ENCODE measurements at regions not wholly inside any gene's neighbourhood (a gene's known extent, or its start where the extent isn't known, plus 50 kb on each side); places are given as distances from the start of the nearest gene placed in this dataset.
"Not testable (repeated sequence)": the region's sequence is repeated elsewhere in the genome, so short reads cannot be mapped to it uniquely, and the experiment has no call there.

GRCh38 chr12:74752215-74752614, 214.6 kb downstream of the ATXN7L3B start:
- DNase-seq (no peak), ATAC-seq (no peak)
- Histone ChIP-seq H3K27me3 (no peaks in the 10 kb centered on the region), H3K36me3 (no peaks in the 10 kb centered on the region), H3K4me3 (no peak overlapping the region), H3K4me1 (no peaks in the 10 kb centered on the region), H3K9me3 (no peaks in the 10 kb centered on the region), H3K27ac (no peak overlapping the region)
- intact Hi-C loops (cut with DNase I), result no loop called here
- TF ChIP-seq CTCF (IDR thresholded peaks at IDR 0.05), result no peak

- DNase-seq (no peak), ATAC-seq (no peak)
- Histone ChIP-seq H3K27me3 (no peaks in the 10 kb centered on the region), H3K4me1 (no peaks in the 10 kb centered on the region), H3K36me3 (no peaks in the 10 kb centered on the region), H3K27ac (no peak overlapping the region), H3K4me3 (no peak overlapping the region), H3K9me3 (no peaks in the 10 kb centered on the region)
- TF ChIP-seq CTCF (IDR thresholded peaks at IDR 0.05), result no peak
- intact Hi-C loops (cut with DNase I), result no loop called here
These were observed 232.9 kb downstream of the ATXN7L3B start for GRCh38 chr12:74770552-74770951.

- Histone ChIP-seq H3K36me3 (no peaks in the 10 kb centered on the region), H3K9me3 (no peaks in the 10 kb centered on the region), H3K4me3 (no peak overlapping the region), H3K4me1 (no peaks in the 10 kb centered on the region), H3K27ac (no peak overlapping the region), H3K27me3 (no peaks in the 10 kb centered on the region)
- intact Hi-C loops (cut with DNase I), result no loop called here
- DNase-seq, result no peak
- TF ChIP-seq CTCF (IDR thresholded peaks at IDR 0.05), result no peak
- ATAC-seq, result no peak
These were observed 237.6 kb downstream of the ATXN7L3B start for GRCh38 chr12:74775276-74775675.

- H3K27ac ChIP-seq, result no peak overlapping the region
- no peaks in the 10 kb centered on the region for H3K4me1 ChIP-seq
- H3K9me3 ChIP-seq, result no peaks in the 10 kb centered on the region
- H3K36me3 ChIP-seq, result no peaks in the 10 kb centered on the region
- no peaks in the 10 kb centered on the region for H3K27me3 ChIP-seq
- TF ChIP-seq CTCF (IDR thresholded peaks at IDR 0.05), result no peak
- no peak for ATAC-seq
- no peak overlapping the region for H3K4me3 ChIP-seq
- intact Hi-C loops (cut with DNase I), result no loop called here
- peak in 1 of 4 donors; percentile 17 for DNase-seq
These were observed 238.7 kb downstream of the ATXN7L3B start for GRCh38 chr12:74776378-74776777.

DNA sequence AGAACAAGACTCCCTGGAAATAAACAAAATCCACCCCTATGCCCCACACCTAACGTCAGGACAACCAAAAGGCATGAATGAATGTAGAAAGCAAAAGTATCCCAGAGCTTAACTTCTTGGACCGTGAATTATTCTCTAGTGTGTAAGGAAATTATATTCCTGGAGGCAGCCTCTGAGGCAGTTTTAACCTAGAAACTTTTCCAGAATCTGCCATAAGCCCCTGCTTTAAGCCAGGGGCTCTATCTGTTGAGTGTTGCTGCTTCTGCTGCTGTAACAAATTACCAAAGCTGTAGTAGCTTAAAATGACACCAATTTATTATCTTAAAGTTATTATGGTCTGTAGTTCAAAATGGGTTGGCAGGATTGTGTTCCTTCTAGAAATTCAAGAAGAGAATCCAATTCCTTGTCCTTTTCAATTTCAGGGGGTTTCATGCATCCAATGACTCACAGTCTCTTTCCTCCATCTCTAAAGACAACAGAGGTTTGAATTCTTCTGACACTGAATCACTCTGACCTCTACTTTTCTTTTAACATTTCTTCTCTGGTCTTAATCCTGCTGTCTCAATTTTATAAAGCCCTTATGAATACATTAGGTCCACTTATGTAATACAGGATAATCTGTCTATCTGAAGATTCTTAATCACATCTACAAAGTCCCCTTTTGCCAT, 242.7 kb downstream of the ATXN7L3B start:
- DNase-seq (no peak), ATAC-seq (no peak)
- Histone ChIP-seq H3K4me1 (no peaks in the 10 kb centered on the region), H3K27ac (no peak overlapping the region), H3K9me3 (no peaks in the 10 kb centered on the region), H3K4me3 (no peak overlapping the region), H3K36me3 (no peaks in the 10 kb centered on the region), H3K27me3 (no peaks in the 10 kb centered on the region)
- TF ChIP-seq CTCF (IDR thresholded peaks at IDR 0.05), result no peak
- intact Hi-C loops (cut with DNase I), result no loop called here

GRCh38 chr12:74780850-74781241, 243.2 kb downstream of the ATXN7L3B start:
- H3K27ac ChIP-seq; H3K4me1 ChIP-seq; intact Hi-C loops (cut with DNase I); H3K9me3 ChIP-seq; ATAC-seq; H3K36me3 ChIP-seq; H3K27me3 ChIP-seq; H3K4me3 ChIP-seq: not testable (repeated sequence)
- peak in 1 of 4 donors; percentile 14 for DNase-seq

Data from left lung (tissue), 4 donors.